HEK293 (cell line): ENCODE measurements at regions not wholly inside any gene's neighbourhood (a gene's known extent, or its start where the extent isn't known, plus 50 kb on each side); places are given as distances from the start of the nearest gene placed in this dataset.

ENCODE experiments used
- CTCF ChIA-PET: fragments of 350-600 bp; formaldehyde crosslinking; extraction: SDS; loops from one replicate; lab custom pipeline; 2021; ENCODE audit warnings: antibody characterized with exemption; lab: Yijun Ruan, JAX
- POLR2A ChIA-PET: fragments of 300-600 bp; formaldehyde crosslinking; extraction: SDS; loops from one replicate; lab custom pipeline; 2020; ENCODE audit warnings: antibody characterized with exemption, inconsistent platforms; lab: Yijun Ruan, JAX
- H3K27ac ChIP-seq: fragments of 200-500 bp; sonication (Bioruptor generic); 2 replicates; pipeline ENCODE4 v1.5.1; 2014; ENCODE audit warnings: low read depth, low read length, control low read depth, inconsistent platforms; ENCODE audit errors: extremely low read depth
- H3K36me3 ChIP-seq, 2 experiments: fragments of 200-500 bp in 1 of 2; sonication (Bioruptor generic) in 1 of 2; 1 replicate in 1 of 2; 2 replicates in 1 of 2; pipeline ENCODE4 v1.5.1; 2014 to 2017; ENCODE audit warnings: inconsistent platforms in 2 of 2, low read length in 2 of 2; ENCODE audit not compliant: control insufficient read depth in 2 of 2, insufficient read depth in 1 of 2
- H3K4me1 ChIP-seq: fragments of 200-500 bp; sonication (Bioruptor generic); 2 replicates; pipeline ENCODE4 v1.5.1; 2014; ENCODE audit warnings: mild to moderate bottlenecking, low read length, inconsistent platforms; ENCODE audit not compliant: control insufficient read depth, insufficient read depth
- H3K4me3 ChIP-seq: 2 replicates; pipeline ENCODE4 v1.5.1; 2011; ENCODE audit warnings: low read depth, mild to moderate bottlenecking, control low read depth, low read length, moderate library complexity
- H3K9me3 ChIP-seq: fragments of 200-500 bp; sonication (Bioruptor generic); 2 replicates; pipeline ENCODE4 v1.5.1; 2014; ENCODE audit warnings: low read depth, low read length, inconsistent platforms; ENCODE audit not compliant: control insufficient read depth, insufficient read depth
- PATZ1 ChIP-seq: fragments of 450-650 bp; formaldehyde crosslinking; IDR thresholded peaks from 2 replicates; pipeline ENCODE4 v1.5.1; 2016; ENCODE audit warnings: missing biosample characterization, missing genetic modification characterization
- ZBTB10 ChIP-seq: fragments of 450-650 bp; formaldehyde crosslinking; IDR thresholded peaks from 2 replicates; pipeline ENCODE4 v1.5.1; 2016; ENCODE audit warnings: missing biosample characterization, missing genetic modification characterization
- ZNF530 ChIP-seq: fragments of 450-650 bp; formaldehyde crosslinking; IDR thresholded peaks from 2 replicates; pipeline ENCODE4 v1.5.1; 2016; ENCODE audit warnings: low read depth, missing biosample characterization, missing genetic modification characterization
- ZNF558 ChIP-seq: fragments of 450-650 bp; formaldehyde crosslinking; IDR thresholded peaks from 2 replicates; pipeline ENCODE4 v1.5.1; 2016; ENCODE audit warnings: missing biosample characterization, missing genetic modification characterization
- ZNF561 ChIP-seq: fragments of 450-650 bp; IDR thresholded peaks from 2 replicates; pipeline ENCODE4 v1.5.1; 2018; ENCODE audit warnings: missing biosample characterization, missing genetic modification characterization, borderline replicate concordance
- ZNF704 ChIP-seq: fragments of 450-650 bp; formaldehyde crosslinking; IDR thresholded peaks from 2 replicates; pipeline ENCODE4 v1.5.1; 2016; ENCODE audit warnings: missing biosample characterization, missing genetic modification characterization
- ZNF776 ChIP-seq: fragments of 450-650 bp; formaldehyde crosslinking; IDR thresholded peaks from 2 replicates; pipeline ENCODE4 v1.5.0; 2017; ENCODE audit warnings: missing biosample characterization, missing genetic modification characterization, borderline replicate concordance
- ZNF837 ChIP-seq: fragments of 450-650 bp; formaldehyde crosslinking; IDR thresholded peaks from 2 replicates; pipeline ENCODE4 v1.5.1; 2016; ENCODE audit warnings: missing biosample characterization, missing genetic modification characterization
- TF ChIP-seq, protein P1 (sequence below): fragments of 450-650 bp; formaldehyde crosslinking; IDR thresholded peaks from 2 replicates; pipeline ENCODE4 v1.5.1; 2016; ENCODE audit warnings: missing biosample characterization, missing genetic modification characterization
- TF ChIP-seq, protein P2 (sequence below): fragments of 450-650 bp; formaldehyde crosslinking; IDR thresholded peaks from 2 replicates; pipeline ENCODE4 v1.5.1; 2016; ENCODE audit warnings: missing biosample characterization, missing genetic modification characterization
- TF ChIP-seq, protein P3 (sequence below): fragments of 450-650 bp; formaldehyde crosslinking; conservative IDR thresholded peaks from 2 replicates; pipeline ENCODE4 v1.5.1; 2016; ENCODE audit warnings: low read depth, missing biosample characterization, missing genetic modification characterization

- no peaks in the 10 kb centered on the region for H3K9me3 ChIP-seq
- ChIA-PET CTCF (interaction anchor here (1.1 kb wide), 2 partner anchors 11 to 12 kb away, joined by 3 to 5 read pairs; no protein-coding TSS in a partner anchor), POLR2A (no interaction called here)
- no peak overlapping the region for H3K4me3 ChIP-seq
- TF ChIP-seq, protein P1, sequence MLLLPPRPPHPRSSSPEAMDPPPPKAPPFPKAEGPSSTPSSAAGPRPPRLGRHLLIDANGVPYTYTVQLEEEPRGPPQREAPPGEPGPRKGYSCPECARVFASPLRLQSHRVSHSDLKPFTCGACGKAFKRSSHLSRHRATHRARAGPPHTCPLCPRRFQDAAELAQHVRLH (tag by site-specific recombination): no peak
- TF ChIP-seq ZNF704 (no peak), ZNF837 (tag by site-specific recombination) (no peak), ZNF530 (no peak), ZBTB10 (no peak), PATZ1 (tag by site-specific recombination) (no peak), ZNF558 (tag by site-specific recombination) (no peak), ZNF561 (tag by site-specific recombination) (no peak), ZNF776 (tag by site-specific recombination) (no peak)
- TF ChIP-seq, protein P2, sequence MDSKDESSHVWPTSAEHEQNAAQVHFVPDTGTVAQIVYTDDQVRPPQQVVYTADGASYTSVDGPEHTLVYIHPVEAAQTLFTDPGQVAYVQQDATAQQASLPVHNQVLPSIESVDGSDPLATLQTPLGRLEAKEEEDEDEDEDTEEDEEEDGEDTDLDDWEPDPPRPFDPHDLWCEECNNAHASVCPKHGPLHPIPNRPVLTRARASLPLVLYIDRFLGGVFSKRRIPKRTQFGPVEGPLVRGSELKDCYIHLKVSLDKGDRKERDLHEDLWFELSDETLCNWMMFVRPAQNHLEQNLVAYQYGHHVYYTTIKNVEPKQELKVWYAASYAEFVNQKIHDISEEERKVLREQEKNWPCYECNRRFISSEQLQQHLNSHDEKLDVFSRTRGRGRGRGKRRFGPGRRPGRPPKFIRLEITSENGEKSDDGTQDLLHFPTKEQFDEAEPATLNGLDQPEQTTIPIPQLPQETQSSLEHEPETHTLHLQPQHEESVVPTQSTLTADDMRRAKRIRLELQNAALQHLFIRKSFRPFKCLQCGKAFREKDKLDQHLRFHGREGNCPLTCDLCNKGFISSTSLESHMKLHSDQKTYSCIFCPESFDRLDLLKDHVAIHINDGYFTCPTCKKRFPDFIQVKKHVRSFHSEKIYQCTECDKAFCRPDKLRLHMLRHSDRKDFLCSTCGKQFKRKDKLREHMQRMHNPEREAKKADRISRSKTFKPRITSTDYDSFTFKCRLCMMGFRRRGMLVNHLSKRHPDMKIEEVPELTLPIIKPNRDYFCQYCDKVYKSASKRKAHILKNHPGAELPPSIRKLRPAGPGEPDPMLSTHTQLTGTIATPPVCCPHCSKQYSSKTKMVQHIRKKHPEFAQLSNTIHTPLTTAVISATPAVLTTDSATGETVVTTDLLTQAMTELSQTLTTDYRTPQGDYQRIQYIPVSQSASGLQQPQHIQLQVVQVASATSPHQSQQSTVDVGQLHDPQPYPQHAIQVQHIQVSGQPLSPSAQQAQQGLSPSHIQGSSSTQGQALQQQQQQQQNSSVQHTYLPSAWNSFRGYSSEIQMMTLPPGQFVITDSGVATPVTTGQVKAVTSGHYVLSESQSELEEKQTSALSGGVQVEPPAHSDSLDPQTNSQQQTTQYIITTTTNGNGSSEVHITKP (tag by site-specific recombination): no peak
- TF ChIP-seq, protein P3, sequence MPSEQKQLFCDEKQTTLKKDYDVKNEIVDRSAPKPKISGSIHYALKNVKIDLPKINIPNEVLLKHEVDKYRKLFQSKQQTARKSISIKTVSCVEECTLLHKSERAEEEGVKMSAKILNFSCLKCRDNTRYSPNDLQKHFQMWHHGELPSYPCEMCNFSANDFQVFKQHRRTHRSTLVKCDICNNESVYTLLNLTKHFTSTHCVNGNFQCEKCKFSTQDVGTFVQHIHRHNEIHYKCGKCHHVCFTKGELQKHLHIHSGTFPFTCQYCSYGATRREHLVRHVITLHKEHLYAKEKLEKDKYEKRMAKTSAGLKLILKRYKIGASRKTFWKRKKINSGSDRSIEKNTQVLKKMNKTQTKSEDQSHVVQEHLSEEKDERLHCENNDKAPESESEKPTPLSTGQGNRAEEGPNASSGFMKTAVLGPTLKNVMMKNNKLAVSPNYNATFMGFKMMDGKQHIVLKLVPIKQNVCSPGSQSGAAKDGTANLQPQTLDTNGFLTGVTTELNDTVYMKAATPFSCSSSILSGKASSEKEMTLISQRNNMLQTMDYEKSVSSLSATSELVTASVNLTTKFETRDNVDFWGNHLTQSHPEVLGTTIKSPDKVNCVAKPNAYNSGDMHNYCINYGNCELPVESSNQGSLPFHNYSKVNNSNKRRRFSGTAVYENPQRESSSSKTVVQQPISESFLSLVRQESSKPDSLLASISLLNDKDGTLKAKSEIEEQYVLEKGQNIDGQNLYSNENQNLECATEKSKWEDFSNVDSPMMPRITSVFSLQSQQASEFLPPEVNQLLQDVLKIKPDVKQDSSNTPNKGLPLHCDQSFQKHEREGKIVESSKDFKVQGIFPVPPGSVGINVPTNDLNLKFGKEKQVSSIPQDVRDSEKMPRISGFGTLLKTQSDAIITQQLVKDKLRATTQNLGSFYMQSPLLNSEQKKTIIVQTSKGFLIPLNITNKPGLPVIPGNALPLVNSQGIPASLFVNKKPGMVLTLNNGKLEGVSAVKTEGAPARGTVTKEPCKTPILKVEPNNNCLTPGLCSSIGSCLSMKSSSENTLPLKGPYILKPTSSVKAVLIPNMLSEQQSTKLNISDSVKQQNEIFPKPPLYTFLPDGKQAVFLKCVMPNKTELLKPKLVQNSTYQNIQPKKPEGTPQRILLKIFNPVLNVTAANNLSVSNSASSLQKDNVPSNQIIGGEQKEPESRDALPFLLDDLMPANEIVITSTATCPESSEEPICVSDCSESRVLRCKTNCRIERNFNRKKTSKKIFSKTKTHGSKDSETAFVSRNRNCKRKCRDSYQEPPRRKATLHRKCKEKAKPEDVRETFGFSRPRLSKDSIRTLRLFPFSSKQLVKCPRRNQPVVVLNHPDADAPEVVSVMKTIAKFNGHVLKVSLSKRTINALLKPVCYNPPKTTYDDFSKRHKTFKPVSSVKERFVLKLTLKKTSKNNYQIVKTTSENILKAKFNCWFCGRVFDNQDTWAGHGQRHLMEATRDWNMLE (tag by site-specific recombination): no peak
- H3K36me3 ChIP-seq: no peaks in the 10 kb centered on the region
- H3K4me1 ChIP-seq: peaks cover 5% of the 10 kb centered on the region; the same call in 1 of the 2 replicates
- H3K27ac ChIP-seq: no peak overlapping the region
These were observed 278.1 kb upstream of the DAB2 start for GRCh38 chr5:39702928-39703327.
